ENCODE measurements at regions not wholly inside any gene's neighbourhood (a gene's known extent, or its start where the extent isn't known, plus 50 kb on each side); places are given as distances from the start of the nearest gene placed in this dataset.

- no peak for TF ChIP-seq FOXP2 (optimal IDR thresholded peaks at IDR 0.05; ENCODE audit: control extremely low read depth, extremely low read length, insufficient read depth)
- TF ChIP-seq EZH2 (IDR thresholded peaks at IDR 0.05) = no peak
- TF ChIP-seq POLR2AphosphoS5 (IDR thresholded peaks at IDR 0.05; ENCODE audit: borderline replicate concordance, low read depth, low read length) = no peak
Observed at GRCh38 chr14:84726471-84726870, 803.5 kb upstream of the FLRT2 start.

GRCh38 chr14:84749191-84749955 is 780.6 kb upstream of the FLRT2 start:
- Histone ChIP-seq H3K36me3 (ENCODE audit: insufficient read depth, low read length) (no peaks in the 10 kb centered on the region), H3K27ac (no peak overlapping the region), H3K9ac (ENCODE audit: insufficient read length) (no peak overlapping the region), H3K4me3 (no peak overlapping the region), H3K9me3 (ENCODE audit: low read depth, low read length) (no peaks in the 10 kb centered on the region)
- no peak for DNase-seq (ENCODE audit: low read depth, low spot score)
- TF ChIP-seq POLR2AphosphoS5 (IDR thresholded peaks at IDR 0.05; ENCODE audit: borderline replicate concordance, low read depth, low read length) = no peak
- no peak for TF ChIP-seq FOXP2 (optimal IDR thresholded peaks at IDR 0.05; ENCODE audit: control extremely low read depth, extremely low read length, insufficient read depth)
- no peak for TF ChIP-seq EZH2 (IDR thresholded peaks at IDR 0.05)

More at GRCh38 chr14:84726471-84726870, 803.5 kb upstream of the FLRT2 start:
- Histone ChIP-seq H3K9ac (ENCODE audit: insufficient read length) (no peak overlapping the region), H3K9me3 (ENCODE audit: low read depth, low read length) (peaks cover under 1% of the 10 kb centered on the region; the same call in 1 of the 2 replicates), H3K27ac (no peak overlapping the region), H3K4me3 (no peak overlapping the region), H3K36me3 (ENCODE audit: insufficient read depth, low read length) (no peaks in the 10 kb centered on the region)
- DNase-seq (ENCODE audit: low read depth, low spot score) = no peak

GRCh38 chr14:84750284-84750683 is 779.7 kb upstream of the FLRT2 start:
- no peak for TF ChIP-seq FOXP2 (optimal IDR thresholded peaks at IDR 0.05; ENCODE audit: control extremely low read depth, extremely low read length, insufficient read depth)
- no peak for TF ChIP-seq POLR2AphosphoS5 (IDR thresholded peaks at IDR 0.05; ENCODE audit: borderline replicate concordance, low read depth, low read length)
- no peak for TF ChIP-seq EZH2 (IDR thresholded peaks at IDR 0.05)
- peak overlapping the region; percentile 92 for H3K27ac ChIP-seq
- peak overlapping the region; percentile 68 for H3K4me3 ChIP-seq
- no peak for DNase-seq (ENCODE audit: low read depth, low spot score)
- H3K9ac ChIP-seq (ENCODE audit: insufficient read length) = peak overlapping the region; percentile 69
- no peaks in the 10 kb centered on the region for H3K9me3 ChIP-seq (ENCODE audit: low read depth, low read length)
- no peaks in the 10 kb centered on the region for H3K36me3 ChIP-seq (ENCODE audit: insufficient read depth, low read length)

- peak overlapping the region; percentile 68 for H3K4me3 ChIP-seq
- peak overlapping the region; percentile 92 for H3K27ac ChIP-seq
- H3K9ac ChIP-seq (ENCODE audit: insufficient read length) = peak overlapping the region; percentile 69
- H3K9me3 ChIP-seq (ENCODE audit: low read depth, low read length) = no peaks in the 10 kb centered on the region
- DNase-seq (ENCODE audit: low read depth, low spot score) = peak; percentile 52
- TF ChIP-seq EZH2 (IDR thresholded peaks at IDR 0.05) (no peak), POLR2AphosphoS5 (IDR thresholded peaks at IDR 0.05; ENCODE audit: borderline replicate concordance, low read depth, low read length) (no peak; the same call in 1 of the 2 replicates), FOXP2 (optimal IDR thresholded peaks at IDR 0.05; ENCODE audit: control extremely low read depth, extremely low read length, insufficient read depth) (no peak)
- no peaks in the 10 kb centered on the region for H3K36me3 ChIP-seq (ENCODE audit: insufficient read depth, low read length)
Observed at GRCh38 chr14:84750763-84751554, 779.0 kb upstream of the FLRT2 start.

- H3K9me3 ChIP-seq (ENCODE audit: low read depth, low read length) = no peaks in the 10 kb centered on the region
- no peaks in the 10 kb centered on the region for H3K36me3 ChIP-seq (ENCODE audit: insufficient read depth, low read length)
- H3K27ac ChIP-seq = peak overlapping the region; percentile 92
- H3K9ac ChIP-seq (ENCODE audit: insufficient read length) = peak overlapping the region; percentile 69
- H3K4me3 ChIP-seq = no peak overlapping the region
- no peak for DNase-seq (ENCODE audit: low read depth, low spot score)
- no peak for TF ChIP-seq EZH2 (IDR thresholded peaks at IDR 0.05)
Observed at GRCh38 chr14:84751745-84752144, 778.2 kb upstream of the FLRT2 start.

GRCh38 chr14:84760489-84761126 is 769.3 kb upstream of the FLRT2 start:
- H3K9me3 ChIP-seq (ENCODE audit: low read depth, low read length) = no peaks in the 10 kb centered on the region
- no peak overlapping the region for H3K4me3 ChIP-seq
- no peak overlapping the region for H3K9ac ChIP-seq (ENCODE audit: insufficient read length)
- no peak for DNase-seq (ENCODE audit: low read depth, low spot score)
- no peak for TF ChIP-seq EZH2 (IDR thresholded peaks at IDR 0.05)
- TF ChIP-seq POLR2AphosphoS5 (IDR thresholded peaks at IDR 0.05; ENCODE audit: borderline replicate concordance, low read depth, low read length) = no peak
- no peak for TF ChIP-seq FOXP2 (optimal IDR thresholded peaks at IDR 0.05; ENCODE audit: control extremely low read depth, extremely low read length, insufficient read depth)
- H3K27ac ChIP-seq = no peak overlapping the region
- no peaks in the 10 kb centered on the region for H3K36me3 ChIP-seq (ENCODE audit: insufficient read depth, low read length)

GRCh38 chr14:84767434-84767833 is 762.5 kb upstream of the FLRT2 start:
- TF ChIP-seq FOXP2 (optimal IDR thresholded peaks at IDR 0.05; ENCODE audit: control extremely low read depth, extremely low read length, insufficient read depth) = no peak
- no peak for TF ChIP-seq POLR2AphosphoS5 (IDR thresholded peaks at IDR 0.05; ENCODE audit: borderline replicate concordance, low read depth, low read length)
- no peak for TF ChIP-seq EZH2 (IDR thresholded peaks at IDR 0.05)
- no peak for DNase-seq (ENCODE audit: low read depth, low spot score)
- Histone ChIP-seq H3K36me3 (ENCODE audit: insufficient read depth, low read length) (no peaks in the 10 kb centered on the region), H3K27ac (no peak overlapping the region), H3K9ac (ENCODE audit: insufficient read length) (no peak overlapping the region), H3K9me3 (ENCODE audit: low read depth, low read length) (no peaks in the 10 kb centered on the region), H3K4me3 (no peak overlapping the region)

GRCh38 chr14:84770030-84770429 is 759.9 kb upstream of the FLRT2 start:
- H3K36me3 ChIP-seq (ENCODE audit: insufficient read depth, low read length) = no peaks in the 10 kb centered on the region
- no peak overlapping the region for H3K27ac ChIP-seq
- H3K9ac ChIP-seq (ENCODE audit: insufficient read length) = no peak overlapping the region
- no peak overlapping the region for H3K4me3 ChIP-seq
- H3K9me3 ChIP-seq (ENCODE audit: low read depth, low read length) = peaks cover 4% of the 10 kb centered on the region; the same call in 1 of the 2 replicates
- TF ChIP-seq FOXP2 (optimal IDR thresholded peaks at IDR 0.05; ENCODE audit: control extremely low read depth, extremely low read length, insufficient read depth) = no peak
- TF ChIP-seq EZH2 (IDR thresholded peaks at IDR 0.05) = no peak
- no peak for TF ChIP-seq POLR2AphosphoS5 (IDR thresholded peaks at IDR 0.05; ENCODE audit: borderline replicate concordance, low read depth, low read length)
- DNase-seq (ENCODE audit: low read depth, low spot score) = no peak
